Peyer's patch (tissue), 4 donors: ENCODE measurements at regions not wholly inside any gene's neighbourhood (a gene's known extent, or its start where the extent isn't known, plus 50 kb on each side); places are given as distances from the start of the nearest gene placed in this dataset.

Source experiments
- CTCF ChIP-seq, 6 experiments: fragments of 450-650 bp in 4 of 6; fragments of 200-600 bp in 2 of 6; sonication (generic) in 1 of 6; IDR thresholded peaks; one replicate each; pipeline ENCODE4 v1.5.1; 2017 to 2019; ENCODE audit warnings: antibody characterized with exemption in 6 of 6, mild to moderate bottlenecking in 3 of 6, moderate library complexity in 1 of 6
- POLR2A ChIP-seq, 2 donors: fragments of 450-650 bp; IDR thresholded peaks; one replicate each; pipeline ENCODE4 v1.5.1; 2017; ENCODE audit warnings: antibody characterized with exemption in 2 of 2, mild to moderate bottlenecking in 2 of 2, moderate library complexity in 2 of 2

- TF ChIP-seq CTCF (IDR thresholded peaks at IDR 0.05) (no peak), POLR2A (IDR thresholded peaks at IDR 0.05) (no peak)
Observed at GRCh38 chr13:73607489-73608156, 526.6 kb downstream of the KLF12 start.
